ENCODE measurements at regions not wholly inside any gene's neighbourhood (a gene's known extent, or its start where the extent isn't known, plus 50 kb on each side); places are given as distances from the start of the nearest gene placed in this dataset.

DNA sequence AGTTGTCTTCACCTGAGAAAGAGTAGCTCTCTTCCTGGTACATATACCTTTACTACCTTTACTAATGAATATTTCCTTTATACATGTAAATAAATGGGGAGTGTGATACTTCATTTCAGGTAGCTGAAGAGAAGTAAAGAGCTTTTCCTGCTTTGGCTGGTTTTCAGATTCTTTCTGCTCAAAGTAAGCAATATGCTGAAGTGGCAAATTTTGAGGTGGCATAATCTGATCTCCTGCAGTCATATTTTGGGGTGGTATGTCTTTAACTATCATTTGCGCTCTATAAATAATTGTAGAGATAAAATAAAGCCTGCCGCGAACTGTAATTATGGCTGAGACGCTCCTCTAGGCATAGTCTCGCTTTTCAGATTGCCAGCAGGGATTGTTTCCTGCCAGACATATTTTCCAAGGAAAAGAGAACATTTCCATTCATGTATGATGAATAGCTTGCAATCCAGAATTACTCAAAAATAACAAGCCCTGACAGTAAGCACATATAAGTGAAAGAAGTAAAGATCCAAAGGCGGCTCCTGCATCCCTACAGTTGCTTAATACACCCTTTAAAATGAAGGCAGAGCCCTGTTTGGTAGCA, 200.7 kb downstream of the C12orf50 start:
- H3K9me3 Mint-ChIP-seq, result no peaks in the 10 kb centered on the region
- H3K36me3 Mint-ChIP-seq (ENCODE audit: low read depth), result no peaks in the 10 kb centered on the region
- Histone ChIP-seq H3K36me3 (ENCODE audit: insufficient read depth, low read length) (no peaks in the 10 kb centered on the region), H3K27me3 (ENCODE audit: control insufficient read depth in 1 of 2, insufficient read depth in 2 of 2, low read length in 2 of 2) (no peaks in the 10 kb centered on the region), H3K4me1 (ENCODE audit: insufficient read depth, low read length) (no peaks in the 10 kb centered on the region), H3K4me3 (ENCODE audit: low read length) (no peak overlapping the region), H3K9me3 (ENCODE audit: control insufficient read depth in 1 of 2, insufficient read depth in 1 of 2, low read length in 2 of 2) (no peaks in the 10 kb centered on the region), H3K27ac (ENCODE audit: low read depth in 1 of 2, low read length in 2 of 2) (no peak overlapping the region)
- DNase-seq (no peak), ATAC-seq (ENCODE audit: poor library complexity) (no peak)
- TF ChIP-seq, protein P1, sequence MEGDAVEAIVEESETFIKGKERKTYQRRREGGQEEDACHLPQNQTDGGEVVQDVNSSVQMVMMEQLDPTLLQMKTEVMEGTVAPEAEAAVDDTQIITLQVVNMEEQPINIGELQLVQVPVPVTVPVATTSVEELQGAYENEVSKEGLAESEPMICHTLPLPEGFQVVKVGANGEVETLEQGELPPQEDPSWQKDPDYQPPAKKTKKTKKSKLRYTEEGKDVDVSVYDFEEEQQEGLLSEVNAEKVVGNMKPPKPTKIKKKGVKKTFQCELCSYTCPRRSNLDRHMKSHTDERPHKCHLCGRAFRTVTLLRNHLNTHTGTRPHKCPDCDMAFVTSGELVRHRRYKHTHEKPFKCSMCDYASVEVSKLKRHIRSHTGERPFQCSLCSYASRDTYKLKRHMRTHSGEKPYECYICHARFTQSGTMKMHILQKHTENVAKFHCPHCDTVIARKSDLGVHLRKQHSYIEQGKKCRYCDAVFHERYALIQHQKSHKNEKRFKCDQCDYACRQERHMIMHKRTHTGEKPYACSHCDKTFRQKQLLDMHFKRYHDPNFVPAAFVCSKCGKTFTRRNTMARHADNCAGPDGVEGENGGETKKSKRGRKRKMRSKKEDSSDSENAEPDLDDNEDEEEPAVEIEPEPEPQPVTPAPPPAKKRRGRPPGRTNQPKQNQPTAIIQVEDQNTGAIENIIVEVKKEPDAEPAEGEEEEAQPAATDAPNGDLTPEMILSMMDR (IDR thresholded peaks at IDR 0.05), result no peak
- intact Hi-C loops (cut with DNase I, micrococcal nuclease), result no loop called here
- H3K4me3 Mint-ChIP-seq, result no peak overlapping the region
- no peaks in the 10 kb centered on the region for H3K4me1 Mint-ChIP-seq (ENCODE audit: low read depth)
- POLR2A ChIA-PET, result no interaction called here
- CTCF ChIA-PET, result interaction anchor here (1.1 kb wide), 1 partner anchor 20 kb away, joined by 4 read pairs; no protein-coding TSS in a partner anchor
- no peak overlapping the region for H3K27ac Mint-ChIP-seq
- no peaks in the 10 kb centered on the region for H3K27me3 Mint-ChIP-seq

DNA sequence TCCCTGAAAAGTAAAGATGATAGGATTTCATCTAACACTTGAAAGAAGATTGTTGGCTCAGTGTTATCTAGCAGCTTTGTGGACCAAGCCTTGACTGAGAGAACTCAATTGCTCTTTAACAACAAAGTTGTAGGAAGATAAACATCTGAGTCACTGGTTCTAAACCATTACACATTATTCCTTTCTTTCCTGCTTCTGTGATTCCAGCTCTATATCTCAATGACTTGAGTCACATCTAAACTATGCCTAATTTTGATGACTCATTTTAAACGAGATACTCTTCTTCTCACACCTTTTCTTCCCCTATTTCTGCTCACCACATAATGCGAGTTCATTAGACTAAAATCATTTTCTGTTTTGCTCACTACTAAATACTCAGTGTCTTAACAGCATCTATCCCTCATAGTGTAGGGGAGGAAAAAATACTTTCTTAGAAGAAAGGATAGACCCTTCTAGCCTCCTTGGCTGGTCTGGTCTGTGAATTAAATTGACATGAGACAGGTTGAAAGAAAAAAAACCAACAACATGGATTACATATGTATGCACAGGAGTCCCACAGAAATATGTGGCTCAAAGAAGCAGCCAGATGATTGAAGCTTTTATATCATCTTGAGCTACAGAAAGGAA, 201.4 kb downstream of the C12orf50 start:
- no peak overlapping the region for H3K27ac ChIP-seq (ENCODE audit: low read depth in 1 of 2, low read length in 2 of 2)
- H3K27ac Mint-ChIP-seq, result no peak overlapping the region
- H3K9me3 Mint-ChIP-seq, result no peaks in the 10 kb centered on the region
- ATAC-seq (ENCODE audit: poor library complexity) (no peak), DNase-seq (no peak)
- H3K4me3 Mint-ChIP-seq, result no peak overlapping the region
- H3K9me3 ChIP-seq (ENCODE audit: control insufficient read depth in 1 of 2, insufficient read depth in 1 of 2, low read length in 2 of 2), result no peaks in the 10 kb centered on the region
- TF ChIP-seq, protein P1 (IDR thresholded peaks at IDR 0.05), result no peak
- H3K36me3 ChIP-seq (ENCODE audit: insufficient read depth, low read length), result no peaks in the 10 kb centered on the region
- H3K4me1 Mint-ChIP-seq (ENCODE audit: low read depth), result no peaks in the 10 kb centered on the region
- no peaks in the 10 kb centered on the region for H3K4me1 ChIP-seq (ENCODE audit: insufficient read depth, low read length)
- no peaks in the 10 kb centered on the region for H3K27me3 ChIP-seq (ENCODE audit: control insufficient read depth in 1 of 2, insufficient read depth in 2 of 2, low read length in 2 of 2)
- CTCF ChIA-PET, result no interaction called here
- H3K4me3 ChIP-seq (ENCODE audit: low read length), result no peak overlapping the region
- no peaks in the 10 kb centered on the region for H3K27me3 Mint-ChIP-seq
- intact Hi-C loops (cut with DNase I, micrococcal nuclease), result no loop called here
- no peaks in the 10 kb centered on the region for H3K36me3 Mint-ChIP-seq (ENCODE audit: low read depth)
- POLR2A ChIA-PET, result no interaction called here

DNA sequence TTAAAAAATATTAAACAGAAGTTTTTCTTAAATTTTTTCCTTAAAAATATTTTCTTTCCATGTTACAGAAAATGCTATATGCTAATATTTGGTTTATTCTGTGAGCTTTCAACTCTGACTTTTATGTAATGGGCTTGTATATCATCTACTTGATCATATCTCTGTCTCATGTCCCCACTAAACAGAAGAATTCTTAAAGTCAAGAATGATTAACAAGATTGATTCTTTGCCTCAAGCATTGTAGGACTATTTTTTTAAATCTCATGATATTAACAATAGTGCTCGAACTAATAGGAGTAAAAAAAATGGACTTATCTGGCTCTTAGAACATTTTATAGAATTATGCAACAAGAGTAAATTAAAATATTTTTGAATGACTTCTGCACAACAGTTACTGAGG, 206.3 kb downstream of the C12orf50 start:
- Mint-ChIP-seq H3K9me3 (no peaks in the 10 kb centered on the region), H3K36me3 (ENCODE audit: low read depth) (no peaks in the 10 kb centered on the region), H3K27ac (no peak overlapping the region), H3K27me3 (no peaks in the 10 kb centered on the region), H3K4me1 (ENCODE audit: low read depth) (no peaks in the 10 kb centered on the region), H3K4me3 (no peak overlapping the region)
- no peak for DNase-seq
- ChIA-PET POLR2A (no interaction called here), CTCF (no interaction called here)
- Histone ChIP-seq H3K27ac (ENCODE audit: low read depth in 1 of 2, low read length in 2 of 2) (no peak overlapping the region), H3K9me3 (ENCODE audit: control insufficient read depth in 1 of 2, insufficient read depth in 1 of 2, low read length in 2 of 2) (no peaks in the 10 kb centered on the region), H3K27me3 (ENCODE audit: control insufficient read depth in 1 of 2, insufficient read depth in 2 of 2, low read length in 2 of 2) (no peaks in the 10 kb centered on the region), H3K36me3 (ENCODE audit: insufficient read depth, low read length) (no peaks in the 10 kb centered on the region), H3K4me1 (ENCODE audit: insufficient read depth, low read length) (no peaks in the 10 kb centered on the region), H3K4me3 (ENCODE audit: low read length) (no peak overlapping the region)
- TF ChIP-seq, protein P1 (IDR thresholded peaks at IDR 0.05), result no peak
- intact Hi-C loops (cut with DNase I, micrococcal nuclease), result no loop called here
- ATAC-seq (ENCODE audit: poor library complexity), result no peak

Data from CD4-positive, alpha-beta T cell (primary cell).